ENCODE measurements at regions not wholly inside any gene's neighbourhood (a gene's known extent, or its start where the extent isn't known, plus 50 kb on each side); places are given as distances from the start of the nearest gene placed in this dataset.
A peak's percentile ranks its signal among the peaks of the same experiment; 100 is the strongest.

DNA sequence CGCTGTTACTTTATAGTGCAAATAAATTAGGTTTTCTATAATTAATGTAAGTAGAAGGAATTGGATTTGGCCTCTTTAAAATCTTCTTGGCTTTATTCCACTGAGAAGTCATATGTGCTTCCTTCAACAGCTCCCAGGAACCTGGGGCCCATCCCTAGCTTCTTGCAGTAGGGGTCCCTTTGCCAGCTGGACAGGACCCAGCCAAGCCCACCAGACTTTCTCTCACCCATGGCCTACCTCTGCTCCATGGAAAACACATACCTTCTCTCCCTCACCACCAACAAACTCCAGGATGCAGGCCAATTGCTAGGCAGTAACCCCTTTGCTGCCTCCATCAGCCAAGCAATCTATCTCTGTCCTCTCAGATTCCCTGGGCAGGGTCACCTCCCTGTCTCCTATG is 84.0 kb downstream of the RSL24D1 start:
- Histone ChIP-seq H3K27me3 (ENCODE audit: insufficient read depth, poor library complexity, severe bottlenecking) (no peaks in the 10 kb centered on the region), H3K36me3 (ENCODE audit: low read depth) (no peaks in the 10 kb centered on the region), H3K4me1 (ENCODE audit: insufficient read depth, poor library complexity, severe bottlenecking) (peaks cover 3% of the 10 kb centered on the region), H3K4me3 (ENCODE audit: severe bottlenecking) (no peak overlapping the region), H3K27ac (ENCODE audit: poor library complexity, severe bottlenecking) (no peak overlapping the region), H3K9me3 (ENCODE audit: severe bottlenecking) (no peaks in the 10 kb centered on the region)
- ATAC-seq (ENCODE audit: low read depth) (no peak), DNase-seq (ENCODE audit: low spot score) (no peak)
- TF ChIP-seq, protein P1, sequence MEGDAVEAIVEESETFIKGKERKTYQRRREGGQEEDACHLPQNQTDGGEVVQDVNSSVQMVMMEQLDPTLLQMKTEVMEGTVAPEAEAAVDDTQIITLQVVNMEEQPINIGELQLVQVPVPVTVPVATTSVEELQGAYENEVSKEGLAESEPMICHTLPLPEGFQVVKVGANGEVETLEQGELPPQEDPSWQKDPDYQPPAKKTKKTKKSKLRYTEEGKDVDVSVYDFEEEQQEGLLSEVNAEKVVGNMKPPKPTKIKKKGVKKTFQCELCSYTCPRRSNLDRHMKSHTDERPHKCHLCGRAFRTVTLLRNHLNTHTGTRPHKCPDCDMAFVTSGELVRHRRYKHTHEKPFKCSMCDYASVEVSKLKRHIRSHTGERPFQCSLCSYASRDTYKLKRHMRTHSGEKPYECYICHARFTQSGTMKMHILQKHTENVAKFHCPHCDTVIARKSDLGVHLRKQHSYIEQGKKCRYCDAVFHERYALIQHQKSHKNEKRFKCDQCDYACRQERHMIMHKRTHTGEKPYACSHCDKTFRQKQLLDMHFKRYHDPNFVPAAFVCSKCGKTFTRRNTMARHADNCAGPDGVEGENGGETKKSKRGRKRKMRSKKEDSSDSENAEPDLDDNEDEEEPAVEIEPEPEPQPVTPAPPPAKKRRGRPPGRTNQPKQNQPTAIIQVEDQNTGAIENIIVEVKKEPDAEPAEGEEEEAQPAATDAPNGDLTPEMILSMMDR (IDR thresholded peaks at IDR 0.05; ENCODE audit: poor library complexity, severe bottlenecking) = no peak

DNA sequence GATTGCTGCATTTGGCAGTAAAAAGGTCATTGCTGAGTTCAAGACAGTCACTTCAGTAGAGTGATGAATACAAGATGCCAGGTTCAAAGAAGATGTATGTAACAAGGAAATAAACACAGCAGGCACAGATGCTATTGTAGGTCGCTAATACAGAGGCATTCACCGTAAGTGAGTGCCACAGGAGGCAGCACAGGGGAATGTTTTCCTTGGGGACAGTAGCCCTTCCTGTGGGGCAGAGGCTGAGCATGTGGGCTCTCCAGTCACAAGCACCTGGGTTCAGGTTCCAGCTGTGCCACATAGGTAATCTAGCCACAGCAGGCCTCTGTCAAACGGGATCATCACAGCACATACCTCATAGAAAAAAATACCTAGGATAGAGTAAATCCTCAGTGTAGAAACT is 86.3 kb downstream of the RSL24D1 start:
- Histone ChIP-seq H3K27ac (ENCODE audit: poor library complexity, severe bottlenecking) (no peak overlapping the region), H3K4me3 (ENCODE audit: severe bottlenecking) (no peak overlapping the region), H3K4me1 (ENCODE audit: insufficient read depth, poor library complexity, severe bottlenecking) (peaks cover 3% of the 10 kb centered on the region), H3K9me3 (ENCODE audit: severe bottlenecking) (no peaks in the 10 kb centered on the region), H3K27me3 (ENCODE audit: insufficient read depth, poor library complexity, severe bottlenecking) (no peaks in the 10 kb centered on the region), H3K36me3 (ENCODE audit: low read depth) (no peaks in the 10 kb centered on the region)
- DNase-seq (ENCODE audit: low spot score) = no peak
- TF ChIP-seq, protein P1 (IDR thresholded peaks at IDR 0.05; ENCODE audit: poor library complexity, severe bottlenecking) = no peak
- ATAC-seq (ENCODE audit: low read depth) = no peak

DNA sequence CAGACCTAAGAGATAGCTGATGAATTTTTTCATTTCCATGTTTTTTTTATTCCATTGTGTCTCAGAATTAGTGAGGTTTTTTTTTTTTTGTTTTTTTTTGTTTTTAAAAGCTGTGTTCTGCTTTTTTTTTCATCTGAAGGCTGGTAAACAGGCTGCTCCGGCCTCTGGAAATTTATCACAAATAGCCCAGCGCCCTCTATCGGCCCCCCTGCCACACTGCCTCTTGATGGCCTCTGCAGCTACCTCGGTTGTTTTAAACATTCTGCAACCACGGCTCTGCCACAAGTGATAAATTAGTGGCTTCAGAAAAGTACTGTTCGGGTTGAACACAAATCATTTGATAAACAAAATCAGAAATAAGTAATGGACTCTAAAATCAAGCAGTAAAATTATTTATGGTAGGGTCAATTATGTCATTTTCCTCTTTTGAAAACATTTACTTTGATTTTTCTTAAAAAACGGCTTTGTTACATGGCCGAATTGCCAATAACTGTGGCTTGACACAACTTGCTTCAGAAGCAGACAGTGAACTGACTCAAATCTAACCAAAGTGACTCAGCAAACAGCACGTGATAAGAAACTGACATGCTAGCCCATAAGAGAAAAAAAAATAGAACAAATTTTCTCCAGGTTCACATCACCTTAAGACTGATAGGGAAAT is 87.8 kb downstream of the RSL24D1 start:
- ATAC-seq (ENCODE audit: low read depth) = peak; percentile 56; the same call in 1 of the 3 replicates

DNA sequence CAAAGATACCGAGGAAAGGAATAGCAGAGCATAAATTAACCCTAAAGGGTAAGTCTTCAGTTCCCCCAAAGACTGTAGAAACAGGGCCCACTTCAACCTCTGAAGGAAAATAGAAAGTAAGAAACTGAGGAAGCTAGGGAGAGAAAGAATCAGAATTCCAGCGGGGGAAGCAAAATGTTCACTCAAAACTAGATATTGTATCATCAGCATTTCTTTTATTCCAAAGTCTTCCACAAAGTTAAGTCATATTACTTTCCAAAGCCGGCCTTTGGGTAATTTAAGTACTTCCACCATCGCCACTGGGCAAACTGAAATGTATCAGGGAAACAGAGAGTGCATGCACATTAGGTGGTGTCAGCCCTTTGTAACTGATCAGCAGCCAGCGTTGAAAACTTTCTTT is 88.3 kb downstream of the RSL24D1 start:
- Histone ChIP-seq H3K36me3 (ENCODE audit: low read depth) (no peaks in the 10 kb centered on the region), H3K27me3 (ENCODE audit: insufficient read depth, poor library complexity, severe bottlenecking) (no peaks in the 10 kb centered on the region), H3K9me3 (ENCODE audit: severe bottlenecking) (no peaks in the 10 kb centered on the region), H3K4me3 (ENCODE audit: severe bottlenecking) (no peak overlapping the region), H3K4me1 (ENCODE audit: insufficient read depth, poor library complexity, severe bottlenecking) (peaks cover 3% of the 10 kb centered on the region), H3K27ac (ENCODE audit: poor library complexity, severe bottlenecking) (no peak overlapping the region)
- DNase-seq (ENCODE audit: low spot score) (no peak), ATAC-seq (ENCODE audit: low read depth) (no peak)
- TF ChIP-seq, protein P1 (IDR thresholded peaks at IDR 0.05; ENCODE audit: poor library complexity, severe bottlenecking) = no peak

More for the DNA sequence above, 87.8 kb downstream of the RSL24D1 start:
- Histone ChIP-seq H3K36me3 (ENCODE audit: low read depth) (no peaks in the 10 kb centered on the region), H3K9me3 (ENCODE audit: severe bottlenecking) (no peaks in the 10 kb centered on the region), H3K27me3 (ENCODE audit: insufficient read depth, poor library complexity, severe bottlenecking) (no peaks in the 10 kb centered on the region), H3K27ac (ENCODE audit: poor library complexity, severe bottlenecking) (no peak overlapping the region), H3K4me1 (ENCODE audit: insufficient read depth, poor library complexity, severe bottlenecking) (peaks cover 3% of the 10 kb centered on the region), H3K4me3 (ENCODE audit: severe bottlenecking) (no peak overlapping the region)
- TF ChIP-seq, protein P1 (IDR thresholded peaks at IDR 0.05; ENCODE audit: poor library complexity, severe bottlenecking) = peak; percentile 85
- no peak for DNase-seq (ENCODE audit: low spot score)

DNA sequence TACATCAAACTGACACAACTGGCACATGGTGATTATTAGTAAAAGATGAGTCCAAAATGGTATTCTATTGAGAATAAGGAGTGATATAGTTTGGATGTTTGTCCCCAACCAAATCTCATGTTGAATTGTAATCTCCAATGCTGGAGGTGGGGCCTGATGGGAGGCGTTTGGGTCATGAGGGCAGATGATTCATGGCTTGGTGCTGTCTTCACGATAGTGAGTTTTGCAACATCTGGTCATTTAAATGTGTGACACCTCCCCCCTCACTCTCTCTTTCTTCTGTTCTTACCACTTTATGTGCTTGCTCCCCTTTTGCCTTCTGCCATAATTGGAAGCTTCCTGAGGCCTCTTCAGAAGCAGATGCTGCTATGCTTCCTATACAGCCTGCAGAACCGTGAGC is 90.6 kb downstream of the RSL24D1 start:
- Histone ChIP-seq H3K27ac (ENCODE audit: poor library complexity, severe bottlenecking) (no peak overlapping the region), H3K27me3 (ENCODE audit: insufficient read depth, poor library complexity, severe bottlenecking) (peaks cover 6% of the 10 kb centered on the region), H3K36me3 (ENCODE audit: low read depth) (no peaks in the 10 kb centered on the region), H3K9me3 (ENCODE audit: severe bottlenecking) (no peaks in the 10 kb centered on the region), H3K4me1 (ENCODE audit: insufficient read depth, poor library complexity, severe bottlenecking) (peaks cover 3% of the 10 kb centered on the region), H3K4me3 (ENCODE audit: severe bottlenecking) (no peak overlapping the region)
- TF ChIP-seq, protein P1 (IDR thresholded peaks at IDR 0.05; ENCODE audit: poor library complexity, severe bottlenecking) = no peak
- DNase-seq (ENCODE audit: low spot score) (no peak), ATAC-seq (ENCODE audit: low read depth) (no peak)

Data from RWPE2 (cell line).